ENCODE measurements at regions not wholly inside any gene's neighbourhood (a gene's known extent, or its start where the extent isn't known, plus 50 kb on each side); places are given as distances from the start of the nearest gene placed in this dataset.

- DNase-seq: no peak
These were observed 211.4 kb upstream of the GYPC start for GRCh38 chr2:126444512-126444911.

DNA sequence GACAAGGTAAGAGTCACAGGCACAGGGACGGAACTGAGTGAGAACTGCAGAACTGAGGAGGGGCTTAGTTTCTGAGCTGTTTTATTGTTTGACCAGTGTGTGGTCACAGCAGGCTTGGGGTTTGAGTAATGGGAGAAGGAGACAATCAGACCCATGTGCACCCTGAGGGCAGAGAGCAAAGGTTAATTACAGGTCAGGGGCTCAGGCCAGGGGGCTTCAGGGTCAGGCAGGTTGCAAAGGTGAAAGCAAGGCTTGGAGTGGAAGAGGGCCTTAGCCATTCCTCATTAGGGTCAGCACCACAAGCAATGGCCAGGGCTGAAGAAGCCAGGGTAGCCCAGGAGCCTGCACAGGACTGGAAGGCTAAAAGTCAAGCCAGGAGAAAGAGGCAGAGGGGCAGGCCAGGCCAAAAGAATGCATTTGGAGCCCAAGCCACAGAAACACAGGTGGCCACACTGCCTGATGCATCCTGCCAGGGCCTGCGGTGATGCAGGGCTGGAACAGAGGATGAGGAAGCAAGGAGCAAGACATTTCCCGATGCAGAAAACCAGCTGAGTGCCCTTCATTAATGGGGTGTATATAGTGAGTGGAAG is 209.8 kb upstream of the GYPC start:
- DNase-seq: no peak

DNA sequence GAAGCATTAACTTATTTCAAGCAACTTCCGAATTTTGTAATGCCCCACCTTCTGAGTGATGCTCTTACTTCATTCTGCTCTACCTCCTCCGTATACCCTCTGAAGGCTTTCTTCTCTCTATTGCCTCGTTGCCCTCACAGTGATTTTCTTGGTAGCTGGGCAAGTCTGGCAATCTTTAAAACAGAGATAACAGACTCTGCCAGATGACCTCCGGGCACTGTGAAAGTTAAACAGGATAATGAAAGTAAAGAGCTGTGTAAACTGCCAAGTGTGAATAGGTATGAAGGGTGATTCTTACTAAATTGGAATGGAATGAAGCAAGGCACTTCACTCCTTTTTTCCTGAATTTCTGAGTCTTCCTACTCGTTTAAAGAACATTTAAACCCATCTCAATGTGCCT is 207.3 kb upstream of the GYPC start:
- no peak for DNase-seq

GRCh38 chr2:126449677-126450076 is 206.3 kb upstream of the GYPC start:
- no peak for DNase-seq

DNA sequence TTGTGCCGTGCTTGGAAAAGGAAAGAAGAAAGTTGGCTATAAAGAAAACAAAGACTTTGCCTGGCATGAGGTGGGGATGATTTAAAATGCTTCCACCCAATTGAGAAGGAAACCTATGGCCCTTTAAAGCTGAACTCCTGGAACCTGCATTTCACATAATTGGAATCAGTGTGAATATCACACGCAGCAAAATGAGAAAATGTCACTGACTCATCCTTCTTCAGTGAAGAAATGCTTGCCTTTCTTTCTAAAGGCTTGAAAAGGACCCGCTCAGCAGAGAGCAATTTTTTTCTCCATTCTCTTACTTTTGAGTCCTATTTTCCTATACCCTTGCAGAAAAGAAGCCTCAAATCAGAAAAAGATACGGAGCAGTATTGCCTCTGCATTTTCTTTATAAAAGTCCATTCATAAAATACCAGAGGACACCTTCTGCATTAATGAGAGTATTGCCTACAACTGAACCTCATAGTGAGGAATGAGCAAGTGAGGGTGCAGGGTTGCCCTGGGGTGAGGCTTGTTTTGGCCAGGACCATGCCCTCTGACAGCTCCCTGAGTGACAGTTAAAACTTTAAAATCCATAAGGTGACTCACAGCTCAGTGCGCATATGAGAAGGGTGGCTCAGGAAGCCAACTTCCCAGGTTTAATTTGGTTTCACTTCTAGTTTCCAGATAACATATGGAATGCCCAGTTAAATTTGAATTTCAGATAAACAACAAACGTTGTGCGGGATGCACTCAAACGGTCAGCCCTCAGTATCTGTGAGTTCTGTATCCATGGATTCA is 191.9 kb upstream of the GYPC start:
- no peak for DNase-seq

GRCh38 chr2:126467367-126468054 is 188.4 kb upstream of the GYPC start:
- DNase-seq: no peak

DNA sequence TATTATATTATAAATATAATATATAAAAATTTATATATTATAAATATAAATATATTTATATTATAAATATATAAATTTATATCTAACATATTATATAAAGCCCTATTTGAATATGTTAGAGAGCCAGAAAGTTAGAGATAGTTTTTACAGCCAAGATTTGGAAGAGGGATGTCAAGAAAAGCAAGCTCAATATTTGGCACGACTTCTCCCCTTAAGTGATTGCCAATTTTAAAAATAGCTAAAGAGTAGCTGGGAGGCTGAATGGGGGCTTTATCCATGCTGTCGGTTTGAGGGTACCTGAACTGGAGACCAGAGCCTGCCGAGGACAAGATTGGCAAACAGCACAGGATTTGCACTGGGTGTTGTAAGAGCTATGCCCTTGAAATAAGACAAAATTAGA is 180.9 kb upstream of the GYPC start:
- DNase-seq: no peak

DNA sequence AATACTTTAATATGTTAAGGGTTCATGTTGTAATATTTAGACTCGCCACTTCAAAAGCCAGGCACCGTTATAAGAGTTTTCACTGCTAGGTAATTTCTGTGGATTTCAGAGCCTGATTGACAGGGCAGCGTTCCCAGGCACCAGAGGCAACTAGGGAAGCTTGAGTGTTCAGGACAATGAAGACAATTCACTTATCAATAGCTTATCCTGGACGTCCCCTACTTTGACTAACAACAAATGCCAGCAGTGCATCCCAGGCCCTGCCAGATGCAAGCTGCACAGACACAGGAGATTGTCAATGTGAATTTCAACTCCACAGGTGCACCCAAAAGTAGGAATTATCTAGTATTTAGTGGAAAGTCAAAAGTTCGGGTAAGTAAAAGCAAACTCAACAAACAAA is 179.3 kb upstream of the GYPC start:
- no peak for DNase-seq

GRCh38 chr2:126480033-126480432 is 175.9 kb upstream of the GYPC start:
- DNase-seq: no peak

GRCh38 chr2:126482582-126483464 is 173.1 kb upstream of the GYPC start:
- no peak for DNase-seq

- DNase-seq: no peak
These were observed 161.4 kb upstream of the GYPC start for GRCh38 chr2:126494593-126494992.

DNA sequence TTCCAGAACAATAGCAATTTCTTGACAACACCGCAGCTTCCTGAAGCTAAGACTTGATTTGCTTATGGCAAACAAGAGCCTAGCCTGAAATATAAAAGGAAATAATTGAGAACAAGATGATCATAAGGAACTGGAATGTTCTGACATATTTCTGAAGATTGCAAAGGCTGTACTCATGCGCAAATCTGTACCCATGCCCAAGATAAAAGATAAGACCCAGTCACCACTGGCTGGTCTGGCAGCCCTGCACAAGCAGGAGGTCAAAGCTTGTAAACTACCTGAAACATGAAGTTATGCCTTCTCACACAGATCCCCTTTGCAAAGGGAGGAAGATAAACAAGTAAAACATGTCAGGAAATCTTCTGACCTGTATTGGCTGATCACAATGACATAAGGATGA is 160.8 kb upstream of the GYPC start:
- DNase-seq: no peak

DNA sequence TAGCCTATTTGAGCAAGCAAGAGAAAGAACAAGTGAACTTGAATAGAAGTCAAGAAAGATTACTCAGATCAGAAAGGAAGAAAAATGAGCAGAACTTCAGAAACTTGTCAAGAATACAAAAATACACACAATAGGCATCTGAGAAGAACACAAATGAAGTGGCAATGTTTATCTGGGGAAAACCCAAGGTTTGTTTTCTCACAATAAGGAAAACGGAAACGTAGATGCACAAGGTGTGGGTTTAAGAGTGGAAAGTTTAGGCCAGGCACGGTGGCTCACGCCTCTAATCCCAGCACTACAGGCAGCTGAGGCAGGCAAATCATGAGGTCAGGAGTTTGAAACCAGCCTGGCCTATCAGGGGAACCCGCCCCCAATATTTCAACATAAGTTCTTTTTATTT is 159.5 kb upstream of the GYPC start:
- DNase-seq: no peak

GRCh38 chr2:126503476-126503875 is 152.5 kb upstream of the GYPC start:
- DNase-seq: no peak

- DNase-seq: no peak
These were observed 151.0 kb upstream of the GYPC start for GRCh38 chr2:126504949-126505348.

GRCh38 chr2:126506786-126507185 is 149.2 kb upstream of the GYPC start:
- DNase-seq: no peak

DNA sequence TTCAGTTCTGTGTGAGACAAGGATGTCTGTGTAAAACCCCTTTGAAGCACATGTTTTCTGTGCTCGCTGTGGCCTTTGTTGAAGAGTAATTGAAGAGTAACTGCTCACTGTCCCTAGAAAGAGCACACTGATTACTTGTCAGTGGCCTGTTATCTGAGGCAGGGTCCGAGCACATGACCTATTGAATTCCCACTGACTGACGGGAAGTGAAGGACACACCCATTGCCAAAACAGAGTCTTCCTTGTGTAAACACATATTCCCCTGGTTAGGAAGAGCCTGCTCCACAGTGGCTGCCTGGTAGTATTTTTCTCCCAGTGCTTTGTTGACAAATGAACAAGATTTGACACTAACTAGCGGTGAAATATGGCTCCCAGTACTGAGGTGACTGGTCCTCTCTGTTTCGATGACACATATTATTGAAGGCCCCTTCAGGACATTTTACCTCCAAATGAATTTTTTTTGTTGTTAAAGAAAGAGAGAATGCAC is 148.5 kb upstream of the GYPC start:
- DNase-seq: no peak

- DNase-seq: no peak
These were observed 145.6 kb upstream of the GYPC start for GRCh38 chr2:126510356-126510755.

DNA sequence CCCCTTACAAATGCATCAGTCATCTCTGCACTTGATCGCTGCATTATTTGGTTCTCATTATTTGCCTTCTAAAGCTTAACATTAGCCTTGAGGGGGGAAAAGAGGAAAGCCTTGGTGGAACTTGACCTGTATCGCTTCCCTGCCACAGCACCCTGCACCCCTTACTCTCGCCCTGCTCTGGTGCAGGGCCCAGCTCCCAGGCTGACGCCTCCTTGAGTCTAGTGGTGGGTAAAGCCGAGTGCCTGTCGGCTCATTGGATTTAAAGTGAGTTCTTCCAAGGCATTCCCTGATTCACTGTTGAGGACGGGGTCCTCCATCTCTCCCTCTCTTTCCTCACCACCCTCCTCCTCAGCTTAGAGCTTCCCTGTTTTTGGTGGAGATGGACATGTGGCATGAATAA is 145.0 kb upstream of the GYPC start:
- no peak for DNase-seq

GRCh38 chr2:126512026-126512425 is 143.9 kb upstream of the GYPC start:
- no peak for DNase-seq

- no peak for DNase-seq
These were observed 142.9 kb upstream of the GYPC start for GRCh38 chr2:126513033-126513432.

- no peak for DNase-seq
These were observed 140.5 kb upstream of the GYPC start for GRCh38 chr2:126515471-126515870.

DNA sequence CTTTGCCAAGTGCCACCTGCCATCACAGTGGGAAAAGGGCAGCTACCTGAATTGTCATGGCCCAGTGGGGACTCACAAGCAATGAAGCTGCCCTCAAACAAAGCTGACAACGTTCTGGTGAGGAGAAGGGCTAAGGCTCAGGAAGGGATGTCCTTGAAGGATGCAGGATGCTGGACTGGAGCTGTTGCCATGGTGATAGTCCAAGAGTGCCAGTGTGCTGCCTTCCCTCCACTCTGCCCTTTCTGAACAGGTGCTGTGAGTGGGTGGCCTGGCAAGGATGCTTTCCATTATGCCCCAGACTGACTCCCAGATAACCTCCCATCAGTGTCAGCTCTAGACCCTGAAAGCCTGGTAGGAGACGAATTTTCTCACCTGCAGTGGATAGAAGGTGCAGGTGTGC is 137.8 kb upstream of the GYPC start:
- no peak for DNase-seq
